ENCODE measurements at regions not wholly inside any gene's neighbourhood (a gene's known extent, or its start where the extent isn't known, plus 50 kb on each side); places are given as distances from the start of the nearest gene placed in this dataset.

DNA sequence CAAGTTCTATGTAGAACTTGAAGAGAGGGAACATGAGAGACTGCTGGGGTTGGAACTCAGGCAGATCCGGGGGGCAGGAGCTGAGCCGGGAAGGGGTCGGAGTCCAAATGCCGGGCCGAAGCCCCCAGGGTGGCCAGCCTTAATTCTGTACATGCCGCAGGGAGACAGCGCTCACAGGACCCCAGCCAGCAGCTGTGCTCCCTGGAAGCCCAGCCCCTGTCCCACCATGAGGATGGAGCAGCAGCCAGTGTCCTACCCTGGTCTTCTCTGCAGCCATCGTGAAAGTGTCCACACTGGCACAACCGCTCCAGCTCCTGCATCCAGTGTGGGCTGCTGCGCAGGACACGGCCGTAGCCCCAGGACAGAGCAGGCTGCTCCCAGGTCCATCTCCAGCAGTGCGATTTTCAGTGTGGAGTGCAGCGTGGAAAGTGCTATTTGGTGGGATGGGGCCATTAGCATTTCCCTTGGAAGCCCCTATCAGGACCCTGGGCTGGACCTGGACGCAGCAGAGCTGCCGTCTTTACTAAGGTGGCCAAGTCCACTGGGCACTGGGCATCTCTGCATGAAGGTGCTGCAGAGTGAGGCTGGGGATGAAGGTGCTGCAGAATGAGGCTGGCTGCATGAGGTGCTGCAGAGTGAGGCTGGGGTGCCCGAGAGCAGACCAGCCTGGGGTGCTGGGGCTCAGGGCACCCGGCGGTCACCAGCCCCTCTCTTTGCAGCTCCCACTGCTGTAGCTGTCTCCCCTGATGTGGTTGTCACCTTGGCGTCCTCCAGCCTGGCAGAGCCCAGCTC is 737.4 kb downstream of the BRD1 start:
- no peak for DNase-seq

DNA sequence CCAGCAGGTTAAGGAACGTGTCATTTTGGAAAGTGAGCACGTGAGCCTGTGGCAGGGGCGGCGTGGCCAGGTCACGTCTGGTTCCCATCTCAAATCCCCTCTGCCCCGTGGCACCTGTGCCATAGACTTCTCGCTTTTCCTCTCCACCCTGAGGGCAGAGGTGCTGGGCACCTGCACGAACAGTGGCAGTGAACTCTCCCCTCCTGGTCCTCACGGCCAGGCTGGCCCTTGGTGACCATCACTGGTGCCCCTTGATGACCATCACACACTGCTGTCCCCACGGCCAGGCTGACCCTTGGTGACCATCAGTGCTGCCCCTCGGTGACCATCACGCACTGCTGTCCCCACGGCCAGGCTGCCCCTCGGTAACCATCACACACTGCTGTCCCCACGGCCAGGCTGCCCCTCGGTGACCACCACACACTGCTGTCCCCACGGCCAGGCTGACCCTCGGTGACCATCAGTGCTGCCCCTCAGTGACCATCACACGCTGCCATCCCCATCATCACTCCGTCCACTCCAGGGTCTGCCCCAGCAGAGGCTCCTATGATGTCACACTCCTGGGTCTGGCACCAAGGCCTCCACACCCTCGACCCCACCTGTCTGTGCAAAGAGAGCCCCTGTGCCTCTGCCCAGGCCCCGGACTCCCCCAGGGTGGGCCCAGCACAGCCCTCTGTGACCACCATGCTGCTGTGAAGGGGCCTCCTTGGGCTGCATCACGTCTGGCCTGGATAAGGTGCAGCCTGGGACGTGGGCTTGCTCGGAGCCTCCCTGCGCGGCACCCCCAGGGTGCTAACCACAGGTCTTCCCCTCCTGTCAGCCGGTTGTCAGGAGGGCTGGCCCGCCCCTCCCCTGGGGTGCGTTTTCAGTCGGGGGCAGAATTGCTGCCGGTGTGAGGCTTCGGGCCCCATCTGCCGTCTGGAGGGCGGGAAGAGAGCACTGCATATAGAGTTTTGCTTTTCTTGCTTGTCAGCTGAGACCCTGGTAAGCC is 738.6 kb downstream of the BRD1 start:
- DNase-seq, result no peak

DNA sequence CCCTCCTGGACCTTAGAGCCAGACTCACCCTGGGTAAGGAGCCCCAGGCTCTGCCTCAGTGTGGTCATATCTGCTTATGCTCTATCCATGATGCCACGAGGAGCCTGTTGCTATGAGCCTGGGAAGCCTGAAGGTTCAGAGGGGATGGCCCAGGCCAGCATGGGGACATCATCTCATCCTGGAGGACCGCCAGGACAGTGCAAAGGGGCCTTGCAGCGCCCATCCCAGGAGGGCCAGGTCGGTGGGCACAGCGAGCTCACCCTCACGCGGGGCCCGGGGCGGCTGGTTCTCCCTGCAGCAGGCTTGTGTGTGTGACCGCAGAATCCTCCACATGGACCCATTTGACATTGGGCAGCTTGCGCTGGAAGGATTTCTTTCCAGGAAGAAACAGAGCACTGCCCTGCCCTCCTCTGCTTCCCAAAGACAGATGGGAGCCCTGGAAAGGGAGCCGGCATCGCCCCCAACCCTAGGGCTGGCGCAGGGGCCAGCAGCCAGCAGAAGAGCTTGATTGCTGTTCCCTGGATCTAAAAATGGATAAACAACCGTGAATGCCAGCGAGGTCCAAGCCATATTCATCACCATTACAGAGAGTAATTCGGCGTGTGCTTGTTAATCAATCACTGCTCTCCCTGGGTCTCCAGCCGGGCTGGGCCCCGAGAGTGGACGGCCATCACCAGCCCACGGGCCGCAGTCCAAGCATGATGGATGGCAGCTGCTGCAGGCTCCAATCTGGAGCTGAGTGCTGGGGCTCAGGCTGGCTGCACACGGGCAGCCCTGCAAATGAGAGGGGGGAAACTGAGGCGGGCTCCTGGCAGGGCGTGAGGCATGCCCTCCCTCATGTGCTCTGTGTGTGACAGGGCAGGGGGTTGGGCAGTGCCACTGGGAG is 739.7 kb downstream of the BRD1 start:
- no peak for DNase-seq

- no peak for DNase-seq
These were observed 740.5 kb downstream of the BRD1 start for GRCh38 chr22:49087198-49087597.

- DNase-seq, result no peak
These were observed 741.0 kb downstream of the BRD1 start for GRCh38 chr22:49086606-49087157.

DNA sequence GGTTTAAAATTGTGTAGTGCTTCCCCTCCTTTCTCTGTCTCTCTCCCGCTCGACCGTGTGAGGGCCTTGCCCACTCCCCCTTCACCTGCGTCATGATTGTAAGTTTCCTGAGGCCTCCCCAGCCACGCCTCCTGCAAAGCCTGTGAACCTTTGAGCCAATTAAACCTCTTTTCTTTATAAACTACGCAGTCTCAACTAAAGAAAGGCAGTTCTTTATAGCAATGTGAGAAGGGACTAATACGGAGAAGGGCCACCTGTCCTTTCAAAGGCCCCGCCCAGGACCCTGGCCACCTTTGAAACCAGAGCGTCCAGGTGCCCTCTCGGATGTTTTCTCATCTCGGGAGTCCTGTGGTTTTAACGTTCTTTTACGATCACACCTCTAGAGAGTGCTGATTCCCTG is 741.5 kb downstream of the BRD1 start:
- no peak for DNase-seq

- no peak for DNase-seq
These were observed 743.5 kb downstream of the BRD1 start for GRCh38 chr22:49084206-49084605.

DNA sequence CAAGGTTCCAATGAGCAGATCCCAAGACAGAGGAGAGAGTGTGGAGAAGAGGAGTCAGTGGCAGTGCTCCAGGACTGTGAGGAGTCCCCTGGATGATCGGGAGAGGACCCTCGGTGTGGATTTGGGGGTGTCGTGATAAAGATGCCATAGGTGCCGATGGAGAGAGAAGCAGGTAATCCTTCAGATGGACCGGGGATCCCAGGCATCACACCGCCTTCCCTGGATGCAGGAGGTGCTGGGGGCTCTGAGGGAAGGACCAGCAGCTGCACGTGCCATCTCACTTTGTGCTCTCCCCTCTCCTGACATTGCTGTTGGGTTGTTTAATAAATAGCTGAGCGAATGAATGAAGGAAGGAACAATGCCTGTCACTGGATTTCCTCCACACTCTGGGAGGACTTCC is 744.1 kb downstream of the BRD1 start:
- DNase-seq, result no peak

GRCh38 chr22:49082451-49082850 is 745.2 kb downstream of the BRD1 start:
- DNase-seq, result no peak

- DNase-seq, result no peak
These were observed 745.7 kb downstream of the BRD1 start for GRCh38 chr22:49081926-49082325.

GRCh38 chr22:49081261-49081666 is 746.4 kb downstream of the BRD1 start:
- no peak for DNase-seq

GRCh38 chr22:49080631-49081030 is 747.0 kb downstream of the BRD1 start:
- DNase-seq, result no peak

DNA sequence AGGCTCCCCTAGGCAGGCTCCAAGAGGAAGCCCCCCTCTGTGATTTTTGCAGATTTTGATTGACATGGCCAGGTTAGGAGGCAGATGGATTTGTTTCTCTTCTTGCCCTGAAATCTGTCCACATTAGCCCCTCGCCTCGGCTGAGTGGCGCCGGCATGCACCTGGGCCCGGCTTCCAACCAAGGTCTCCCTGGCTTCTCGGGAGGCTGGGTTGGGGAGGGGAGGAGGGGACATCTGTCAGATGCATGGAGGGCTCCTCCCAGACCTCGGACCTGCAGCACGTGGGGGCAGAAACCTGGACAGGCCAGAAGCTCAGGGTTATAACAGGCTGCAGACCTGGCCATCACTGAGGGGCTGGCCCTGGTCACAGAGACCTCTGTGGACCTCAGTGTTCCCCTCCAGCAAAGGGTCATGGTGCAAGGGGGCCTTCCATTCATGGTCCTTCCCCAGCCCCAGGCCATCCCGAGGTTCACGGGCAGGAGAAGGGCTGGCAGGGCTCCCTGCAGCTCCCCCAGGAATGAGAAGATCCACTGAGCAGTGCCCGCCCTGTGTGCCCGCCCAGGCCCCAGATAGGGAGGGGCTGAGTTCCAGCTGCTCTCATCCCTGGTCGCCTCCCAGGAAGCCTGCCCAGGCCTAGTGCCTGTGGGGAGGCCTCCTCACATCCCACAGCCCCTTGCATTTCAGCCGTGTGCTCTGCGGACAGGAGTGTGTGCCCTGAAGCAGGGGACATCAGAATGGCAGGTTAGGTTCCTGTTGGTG is 747.8 kb downstream of the BRD1 start:
- no peak for DNase-seq

DNA sequence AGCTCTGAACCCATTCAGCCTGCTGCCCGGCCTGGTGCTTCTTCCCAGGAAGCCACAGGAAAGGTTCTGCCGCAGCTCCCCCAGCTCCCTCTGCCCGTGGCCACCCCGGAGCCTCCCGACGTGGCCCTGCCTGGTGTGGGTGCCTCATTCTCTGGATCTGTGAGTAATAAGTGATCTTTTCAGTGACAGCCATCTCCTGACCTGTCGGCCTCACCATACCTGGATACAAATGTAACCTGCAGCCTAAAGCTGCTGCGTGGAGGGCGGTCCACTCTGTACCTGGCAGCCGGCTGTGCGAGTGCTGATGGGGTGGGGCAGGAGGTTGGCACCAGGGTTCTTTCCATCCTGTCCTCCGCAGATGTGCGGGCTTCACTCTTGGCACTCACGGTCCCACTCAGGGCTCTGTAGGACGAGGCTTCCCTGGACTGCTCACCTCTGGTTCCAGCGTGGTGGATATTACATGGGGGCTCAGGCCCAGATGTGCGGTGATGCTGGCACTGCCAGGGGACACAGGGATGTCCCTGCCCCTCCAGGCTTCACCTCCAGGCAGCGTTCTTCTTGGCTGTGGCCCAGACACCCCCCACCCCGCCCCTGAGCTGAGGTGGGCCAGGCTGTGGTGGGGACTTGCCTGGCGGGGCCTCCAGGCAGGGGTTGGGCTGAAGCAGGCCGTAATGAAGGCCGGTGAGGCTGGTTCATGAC is 748.5 kb downstream of the BRD1 start:
- DNase-seq, result no peak

GRCh38 chr22:49078076-49078710 is 749.5 kb downstream of the BRD1 start:
- DNase-seq, result no peak

GRCh38 chr22:49077586-49077985 is 750.1 kb downstream of the BRD1 start:
- DNase-seq, result no peak

GRCh38 chr22:49077036-49077393 is 750.7 kb downstream of the BRD1 start:
- no peak for DNase-seq

- no peak for DNase-seq
These were observed 751.2 kb downstream of the BRD1 start for GRCh38 chr22:49076300-49077035.

DNA sequence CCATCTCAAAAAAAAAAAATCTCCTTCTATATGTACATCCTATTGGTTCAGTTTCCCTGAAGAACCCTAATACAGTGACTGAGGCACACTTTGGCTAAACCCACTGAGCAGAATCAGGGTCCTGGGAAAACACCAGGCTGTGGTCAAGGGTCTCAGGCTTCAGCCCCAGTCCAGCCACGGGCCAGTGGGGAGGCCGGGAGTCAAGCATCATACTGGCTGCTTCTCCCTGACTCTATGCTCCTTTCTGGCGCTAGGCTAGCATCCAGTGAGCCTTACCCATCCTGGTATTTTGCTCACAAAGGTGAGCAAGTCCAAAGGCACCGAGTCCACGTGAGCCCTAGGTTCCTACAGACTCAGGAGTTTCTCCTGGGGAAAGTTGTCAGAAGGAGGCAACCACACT is 752.5 kb downstream of the BRD1 start:
- DNase-seq, result no peak

- DNase-seq, result no peak
These were observed 753.7 kb downstream of the BRD1 start for GRCh38 chr22:49073873-49074417.

Measured in NCI-H1048 (cell line).